DND-41 (cell line): ENCODE measurements at regions not wholly inside any gene's neighbourhood (a gene's known extent, or its start where the extent isn't known, plus 50 kb on each side); places are given as distances from the start of the nearest gene placed in this dataset.

Source experiments
- ATAC-seq: fragments of 200-7000 bp; cut with Tn5 transposase; 3 replicates; pipeline ENCODE4 v1.9.1; 2021; ENCODE audit warnings: low read depth; ENCODE audit not compliant: insufficient read depth
- DNase-seq: peaks from one replicate; pipeline ENCODE4 v3.0.0-alpha.2; 2020
- H2AFZ ChIP-seq: 2 replicates; pipeline ENCODE4 v1.6.0; 2012; ENCODE audit warnings: low read depth, low read length
- H3K27ac ChIP-seq: 2 replicates; pipeline ENCODE4 v1.5.1; 2012; ENCODE audit warnings: low read length, inconsistent platforms
- H3K27me3 ChIP-seq: fragments of 200-600 bp; sonication (generic); 2 replicates; pipeline ENCODE4 v1.6.0; 2012; ENCODE audit warnings: low read length, mild to moderate bottlenecking, inconsistent platforms; ENCODE audit not compliant: insufficient read depth, poor library complexity
- H3K36me3 ChIP-seq: 2 replicates; pipeline ENCODE4 v1.5.1; 2012; ENCODE audit warnings: low read length, inconsistent platforms; ENCODE audit not compliant: insufficient read depth
- H3K4me1 ChIP-seq: 2 replicates; pipeline ENCODE4 v1.5.1; 2012; ENCODE audit warnings: mild to moderate bottlenecking, low read length; ENCODE audit not compliant: insufficient read depth
- H3K4me2 ChIP-seq: 2 replicates; pipeline ENCODE4 v1.6.0; 2012; ENCODE audit warnings: mild to moderate bottlenecking, moderate library complexity, low read length, inconsistent platforms; ENCODE audit not compliant: insufficient read depth
- H3K4me3 ChIP-seq, 2 experiments: fragments of 200-600 bp in 1 of 2; shearing (Covaris generic) in 1 of 2; 2 replicates each; pipeline ENCODE4 v1.5.1; 2012 to 2016; ENCODE audit warnings: inconsistent platforms in 2 of 2, low read length in 2 of 2, mild to moderate bottlenecking in 2 of 2, low read depth in 1 of 2, moderate library complexity in 1 of 2
- H3K79me2 ChIP-seq: 2 replicates; pipeline ENCODE4 v1.6.0; 2012; ENCODE audit warnings: low read length, inconsistent platforms; ENCODE audit not compliant: insufficient read depth
- H3K9ac ChIP-seq: 2 replicates; pipeline ENCODE4 v1.6.0; 2012; ENCODE audit warnings: low read depth, mild to moderate bottlenecking, inconsistent platforms, low read length, moderate library complexity
- H3K9me3 ChIP-seq: 2 replicates; pipeline ENCODE4 v1.5.1; 2012; ENCODE audit warnings: low read length, moderate library complexity, mild to moderate bottlenecking, inconsistent platforms; ENCODE audit not compliant: insufficient read depth, severe bottlenecking
- H4K20me1 ChIP-seq: 2 replicates; pipeline ENCODE4 v1.6.0; 2012; ENCODE audit warnings: low read length; ENCODE audit not compliant: insufficient read depth
- CTCF ChIP-seq: IDR thresholded peaks from 2 replicates; pipeline ENCODE4 v1.5.1; 2012; ENCODE audit warnings: borderline replicate concordance, low read length, moderate library complexity, mild to moderate bottlenecking; ENCODE audit not compliant: poor library complexity, severe bottlenecking; ENCODE audit errors: extremely low read depth
- EZH2 ChIP-seq: IDR thresholded peaks from 3 replicates; pipeline ENCODE4 v1.6.1; 2012; ENCODE audit warnings: borderline replicate concordance, low read depth, mild to moderate bottlenecking, moderate library complexity, low read length, inconsistent platforms; ENCODE audit not compliant: severe bottlenecking

GRCh38 chr9:587527-587926 lies 254.0 kb upstream of the DMRT1 start:
- Histone ChIP-seq H3K4me1 (no peaks in the 10 kb centered on the region), H3K4me2 (no peak overlapping the region), H3K27me3 (no peaks in the 10 kb centered on the region), H2AFZ (no peak overlapping the region), H4K20me1 (no peaks in the 10 kb centered on the region), H3K9me3 (no peaks in the 10 kb centered on the region), H3K4me3 (no peak overlapping the region), H3K79me2 (no peaks in the 10 kb centered on the region), H3K27ac (no peak overlapping the region), H3K9ac (no peak overlapping the region), H3K36me3 (no peaks in the 10 kb centered on the region)
- no peak for TF ChIP-seq CTCF
- TF ChIP-seq EZH2: no peak
- ATAC-seq: no peak
- no peak for DNase-seq

DNA sequence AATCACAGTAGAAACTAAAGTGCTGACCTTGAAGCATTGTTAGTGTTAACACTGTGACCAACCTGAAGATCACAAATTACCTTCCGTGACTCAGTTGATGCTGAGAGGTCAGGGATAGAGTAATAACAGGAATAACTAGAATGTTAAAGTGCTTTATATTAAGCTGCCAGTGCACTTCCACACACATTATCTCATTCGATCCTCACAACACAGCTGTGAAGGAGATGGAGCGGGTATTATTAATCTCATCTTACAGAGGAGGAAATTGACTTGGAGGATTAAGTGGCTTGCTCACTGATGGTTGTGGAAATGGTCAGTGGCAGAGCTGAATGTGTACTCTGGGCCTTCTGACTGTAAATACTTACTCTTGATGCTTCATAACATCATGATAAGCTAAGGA lies 252.5 kb upstream of the DMRT1 start:
- no peaks in the 10 kb centered on the region for H3K27me3 ChIP-seq
- no peak overlapping the region for H3K4me3 ChIP-seq
- no peaks in the 10 kb centered on the region for H3K36me3 ChIP-seq
- H3K79me2 ChIP-seq: no peaks in the 10 kb centered on the region
- H4K20me1 ChIP-seq: no peaks in the 10 kb centered on the region
- no peak overlapping the region for H2AFZ ChIP-seq
- H3K4me2 ChIP-seq: no peak overlapping the region
- no peak for ATAC-seq
- no peaks in the 10 kb centered on the region for H3K9me3 ChIP-seq
- TF ChIP-seq CTCF (no peak), EZH2 (no peak)
- DNase-seq: no peak
- no peak overlapping the region for H3K9ac ChIP-seq
- H3K27ac ChIP-seq: no peak overlapping the region
- no peaks in the 10 kb centered on the region for H3K4me1 ChIP-seq

DNA sequence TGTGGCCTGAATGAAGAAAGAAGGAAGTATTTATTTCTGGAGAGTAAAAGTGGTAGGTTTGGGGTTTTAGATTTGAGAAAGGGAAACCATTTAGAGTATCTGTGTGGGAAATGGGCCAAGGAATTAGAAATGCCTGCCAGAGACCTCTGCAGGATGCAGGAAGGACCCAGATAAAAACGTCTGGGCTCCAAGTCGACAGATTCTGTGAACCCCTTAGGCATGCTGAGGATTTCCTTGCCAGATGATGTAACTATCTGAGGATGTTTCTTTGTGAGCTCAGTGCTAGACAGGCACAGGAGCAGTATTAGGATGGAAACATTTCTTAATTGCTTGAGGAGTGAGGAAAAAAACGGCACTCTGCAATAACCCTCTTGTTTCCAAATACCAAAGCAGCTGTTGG lies 251.8 kb upstream of the DMRT1 start:
- Histone ChIP-seq H3K4me2 (no peak overlapping the region), H3K9ac (no peak overlapping the region), H3K27me3 (no peaks in the 10 kb centered on the region), H4K20me1 (no peaks in the 10 kb centered on the region), H3K27ac (no peak overlapping the region), H3K4me1 (no peaks in the 10 kb centered on the region), H2AFZ (no peak overlapping the region), H3K9me3 (no peaks in the 10 kb centered on the region), H3K79me2 (no peaks in the 10 kb centered on the region), H3K4me3 (no peak overlapping the region), H3K36me3 (no peaks in the 10 kb centered on the region)
- DNase-seq: no peak
- TF ChIP-seq CTCF: no peak
- TF ChIP-seq EZH2: no peak
- ATAC-seq: no peak

GRCh38 chr9:591292-591691 lies 250.2 kb upstream of the DMRT1 start:
- no peak for ATAC-seq
- Histone ChIP-seq H3K4me3 (no peak overlapping the region), H3K4me2 (no peak overlapping the region), H4K20me1 (no peaks in the 10 kb centered on the region), H3K9ac (no peak overlapping the region), H3K9me3 (no peaks in the 10 kb centered on the region), H3K36me3 (no peaks in the 10 kb centered on the region), H3K4me1 (no peaks in the 10 kb centered on the region), H3K27me3 (no peaks in the 10 kb centered on the region), H2AFZ (no peak overlapping the region), H3K79me2 (no peaks in the 10 kb centered on the region), H3K27ac (no peak overlapping the region)
- TF ChIP-seq EZH2 (no peak), CTCF (no peak)
- DNase-seq: no peak
